ENCODE measurements at regions not wholly inside any gene's neighbourhood (a gene's known extent, or its start where the extent isn't known, plus 50 kb on each side); places are given as distances from the start of the nearest gene placed in this dataset.

DNA sequence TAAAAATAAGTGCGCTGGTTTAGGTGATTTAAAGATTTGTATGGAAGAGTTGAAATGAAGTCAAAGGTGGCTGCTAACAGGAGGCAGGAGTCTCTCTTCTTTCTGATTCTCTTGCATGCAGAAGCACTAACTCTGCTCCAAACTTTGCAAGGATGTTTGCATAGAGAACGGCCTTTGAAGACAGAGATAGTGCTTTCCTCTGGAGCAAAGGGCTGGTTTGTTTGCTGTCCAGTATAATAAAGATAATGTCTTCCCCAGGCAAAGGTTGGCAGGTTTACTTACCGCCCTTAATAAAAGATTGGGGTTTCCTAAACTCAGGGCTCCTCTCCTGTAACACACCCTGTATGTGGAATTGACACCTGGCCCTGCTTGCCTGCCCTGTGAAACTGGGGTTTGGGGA is 210.6 kb upstream of the RREB1 start:
- H3K27me3 ChIP-seq = no peaks in the 10 kb centered on the region
- TF ChIP-seq, protein P1, sequence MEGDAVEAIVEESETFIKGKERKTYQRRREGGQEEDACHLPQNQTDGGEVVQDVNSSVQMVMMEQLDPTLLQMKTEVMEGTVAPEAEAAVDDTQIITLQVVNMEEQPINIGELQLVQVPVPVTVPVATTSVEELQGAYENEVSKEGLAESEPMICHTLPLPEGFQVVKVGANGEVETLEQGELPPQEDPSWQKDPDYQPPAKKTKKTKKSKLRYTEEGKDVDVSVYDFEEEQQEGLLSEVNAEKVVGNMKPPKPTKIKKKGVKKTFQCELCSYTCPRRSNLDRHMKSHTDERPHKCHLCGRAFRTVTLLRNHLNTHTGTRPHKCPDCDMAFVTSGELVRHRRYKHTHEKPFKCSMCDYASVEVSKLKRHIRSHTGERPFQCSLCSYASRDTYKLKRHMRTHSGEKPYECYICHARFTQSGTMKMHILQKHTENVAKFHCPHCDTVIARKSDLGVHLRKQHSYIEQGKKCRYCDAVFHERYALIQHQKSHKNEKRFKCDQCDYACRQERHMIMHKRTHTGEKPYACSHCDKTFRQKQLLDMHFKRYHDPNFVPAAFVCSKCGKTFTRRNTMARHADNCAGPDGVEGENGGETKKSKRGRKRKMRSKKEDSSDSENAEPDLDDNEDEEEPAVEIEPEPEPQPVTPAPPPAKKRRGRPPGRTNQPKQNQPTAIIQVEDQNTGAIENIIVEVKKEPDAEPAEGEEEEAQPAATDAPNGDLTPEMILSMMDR (IDR thresholded peaks at IDR 0.05) = no peak
- H3K36me3 ChIP-seq = no peaks in the 10 kb centered on the region
- no peak overlapping the region for H3K27ac ChIP-seq
- no peak for DNase-seq (ENCODE audit: low spot score)
- peaks cover 0 to 14% of the 10 kb centered on the region in 2 donors for H3K4me1 ChIP-seq
- H3K9me3 ChIP-seq = no peaks in the 10 kb centered on the region
- H3K4me3 ChIP-seq = no peak overlapping the region

DNA sequence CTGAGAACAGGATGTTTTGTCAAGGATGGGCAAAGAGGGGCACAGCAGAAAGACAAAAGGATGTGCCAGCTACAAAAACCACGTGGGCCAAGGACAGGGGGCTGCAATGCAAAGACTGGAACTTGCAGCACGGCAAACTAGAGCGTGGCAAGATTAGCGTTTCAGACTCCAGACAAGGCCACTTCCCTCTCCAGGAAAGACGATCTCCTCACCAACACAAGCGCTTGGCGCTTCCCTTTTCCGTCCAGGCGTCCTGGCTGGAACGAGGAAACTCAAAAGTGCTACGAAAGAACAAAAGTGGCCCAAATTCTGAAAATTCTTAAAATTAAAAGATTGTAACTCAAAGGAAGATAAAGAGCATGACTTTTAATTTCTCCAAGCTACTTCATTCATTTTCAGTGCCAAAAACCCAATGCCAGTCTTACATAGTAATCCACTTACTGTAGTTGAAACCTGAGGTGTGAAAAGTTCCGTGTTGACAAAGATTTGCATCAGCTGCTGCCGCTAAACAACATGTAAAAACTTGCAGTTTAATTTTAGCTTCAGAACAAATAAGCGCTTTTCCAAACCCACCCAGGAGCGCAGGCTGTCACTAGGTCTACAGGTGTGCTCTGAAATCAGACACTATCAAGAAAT is 207.1 kb upstream of the RREB1 start:
- Histone ChIP-seq H3K4me3 (no peak overlapping the region), H3K36me3 (no peaks in the 10 kb centered on the region), H3K27ac (no peak overlapping the region), H3K27me3 (no peaks in the 10 kb centered on the region), H3K4me1 (no peaks in the 10 kb centered on the region), H3K9me3 (no peaks in the 10 kb centered on the region)
- no peak for DNase-seq (ENCODE audit: low spot score)
- TF ChIP-seq, protein P1 (IDR thresholded peaks at IDR 0.05) = no peak

DNA sequence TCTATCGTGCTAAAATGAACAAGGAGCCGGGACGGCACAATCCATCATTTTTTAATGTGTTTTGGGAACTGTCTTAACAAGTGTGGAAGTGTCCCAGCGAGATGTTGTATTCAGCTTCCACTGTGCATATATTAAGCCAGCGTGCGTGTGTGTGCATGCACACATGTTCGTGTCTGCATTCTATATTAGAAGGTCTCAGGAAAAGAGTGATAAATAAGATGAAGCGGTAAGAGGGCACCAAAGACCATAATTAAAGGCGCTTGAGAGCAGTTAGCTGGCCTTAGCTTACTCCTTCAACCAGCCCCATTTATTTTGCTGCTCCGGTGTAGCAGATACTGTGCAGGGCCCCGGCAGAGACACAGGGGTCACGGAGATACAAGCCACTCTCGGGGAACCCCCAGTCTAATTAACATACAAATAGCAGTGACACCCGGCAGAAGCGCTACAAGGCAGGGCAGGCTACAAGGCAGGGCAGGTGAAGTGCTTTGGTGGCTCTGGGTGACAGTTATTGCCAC is 206.5 kb upstream of the RREB1 start:
- no peaks in the 10 kb centered on the region for H3K9me3 ChIP-seq
- TF ChIP-seq, protein P1 (IDR thresholded peaks at IDR 0.05) = no peak
- no peaks in the 10 kb centered on the region for H3K36me3 ChIP-seq
- DNase-seq (ENCODE audit: low spot score) = no peak
- no peaks in the 10 kb centered on the region for H3K4me1 ChIP-seq
- H3K4me3 ChIP-seq = no peak overlapping the region
- no peaks in the 10 kb centered on the region for H3K27me3 ChIP-seq
- H3K27ac ChIP-seq = no peak overlapping the region

DNA sequence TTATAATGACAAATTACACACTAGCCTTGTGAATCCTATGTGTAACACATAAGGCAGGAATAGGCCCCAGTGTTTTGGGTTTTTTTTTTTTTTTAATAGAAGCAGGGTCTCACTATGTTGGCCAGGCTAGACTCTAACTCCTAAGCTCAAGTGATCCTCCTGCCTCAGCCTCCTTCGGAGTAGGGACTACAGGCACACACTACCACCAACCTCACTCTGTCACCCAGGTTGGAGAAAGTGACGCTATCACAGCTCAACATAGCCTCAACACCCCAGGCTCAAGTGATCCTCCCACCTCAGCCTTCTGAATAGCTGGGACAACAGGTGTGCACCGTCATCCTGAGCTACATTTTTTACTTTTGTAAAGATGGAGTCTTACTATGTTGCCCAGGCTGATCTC is 205.8 kb upstream of the RREB1 start:
- DNase-seq (ENCODE audit: low spot score) = no peak
- H3K36me3 ChIP-seq = no peaks in the 10 kb centered on the region
- no peaks in the 10 kb centered on the region for H3K9me3 ChIP-seq
- H3K27me3 ChIP-seq = no peaks in the 10 kb centered on the region
- H3K4me1 ChIP-seq = no peaks in the 10 kb centered on the region
- TF ChIP-seq, protein P1 (IDR thresholded peaks at IDR 0.05) = no peak
- H3K27ac ChIP-seq = no peak overlapping the region
- no peak overlapping the region for H3K4me3 ChIP-seq

DNA sequence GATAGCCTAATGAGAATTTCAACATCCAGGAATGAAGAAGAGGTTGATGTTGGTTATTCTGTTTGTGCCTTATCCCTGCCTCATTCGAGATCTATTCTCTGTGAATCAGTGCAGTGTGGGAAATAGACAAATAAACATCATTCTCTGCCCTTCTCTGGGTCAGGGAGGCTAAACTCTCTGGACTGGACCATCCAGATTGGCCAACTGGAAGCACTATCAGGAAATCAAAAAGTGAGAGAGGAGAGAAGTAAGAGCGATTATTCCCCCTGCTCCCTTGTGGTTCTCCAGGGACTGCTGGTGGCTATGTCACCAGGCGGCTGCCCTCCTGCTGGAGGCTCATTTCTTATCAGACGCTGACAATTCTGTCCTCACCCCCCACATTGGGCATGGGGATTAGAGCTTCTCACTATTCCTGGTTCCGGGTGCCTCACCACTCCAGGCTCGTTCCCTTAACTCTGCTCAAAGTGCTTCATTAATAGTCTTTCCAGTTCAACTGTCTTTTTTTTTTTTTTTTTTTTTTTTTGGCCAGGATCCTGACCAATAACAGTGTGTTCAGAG is 201.7 kb upstream of the RREB1 start:
- TF ChIP-seq, protein P1 (IDR thresholded peaks at IDR 0.05) = no peak
- Histone ChIP-seq H3K27ac (no peak overlapping the region), H3K4me3 (no peak overlapping the region), H3K4me1 (no peaks in the 10 kb centered on the region), H3K9me3 (no peaks in the 10 kb centered on the region), H3K36me3 (no peaks in the 10 kb centered on the region), H3K27me3 (no peaks in the 10 kb centered on the region)
- no peak for DNase-seq (ENCODE audit: low spot score)

All from right atrium auricular region (tissue), 2 donors.